IMR-90 (cell line): ENCODE measurements at regions not wholly inside any gene's neighbourhood (a gene's known extent, or its start where the extent isn't known, plus 50 kb on each side); places are given as distances from the start of the nearest gene placed in this dataset.

Experiments used
- ATAC-seq: fragments of 200-7000 bp; cut with Tn5 transposase; 2 replicates; pipeline ENCODE4 v1.9.1; 2020; ENCODE audit warnings: low read depth, mild to moderate bottlenecking, moderate library complexity
- BruUV-seq: library from RNA; stranded (reverse); fragments of 400-500 nt; replicated peaks from 2 replicates; lab custom pipeline; 2021; lab: Mats Ljungman, UMichigan
- CTCF ChIA-PET: fragments of 300-600 bp; formaldehyde crosslinking; extraction: SDS; loops from one replicate; lab custom pipeline; 2021; ENCODE audit warnings: antibody characterized with exemption; lab: Yijun Ruan, JAX
- POLR2A ChIA-PET: fragments of 300-600 bp; sonication (Branson Sonifier 250); formaldehyde crosslinking; loops from one replicate; lab custom pipeline; 2022; ENCODE audit warnings: antibody characterized with exemption; ENCODE audit not compliant: unreplicated experiment; lab: Charles Lee
- DNase-seq: peaks from one replicate; pipeline ENCODE4 v3.0.0; 2013
- H2AFZ ChIP-seq: replicated peaks from 2 replicates; pipeline ENCODE3; 2013; ENCODE audit warnings: low read length, mild to moderate bottlenecking; ENCODE audit not compliant: poor library complexity
- H2AK5ac ChIP-seq: 2 replicates; pipeline ENCODE4 v1.6.1; 2013; ENCODE audit warnings: low read depth, low read length, inconsistent platforms
- H2AK9ac ChIP-seq: replicated peaks from 2 replicates; pipeline ENCODE3; 2013; ENCODE audit warnings: mild to moderate bottlenecking, low read depth, low read length, moderate library complexity; ENCODE audit not compliant: poor library complexity
- H2BK120ac ChIP-seq: 2 replicates; pipeline ENCODE4 v1.6.1; 2013; ENCODE audit warnings: low read depth, low read length, inconsistent platforms
- H2BK15ac ChIP-seq: 3 replicates; pipeline ENCODE4 v1.6.1; 2013; ENCODE audit warnings: low read depth, low read length, inconsistent platforms
- H2BK20ac ChIP-seq: 2 replicates; pipeline ENCODE4 v1.6.1; 2013; ENCODE audit warnings: low read depth, mild to moderate bottlenecking, inconsistent platforms, low read length, moderate library complexity
- H2BK5ac ChIP-seq: 2 replicates; pipeline ENCODE4 v1.6.1; 2013; ENCODE audit warnings: mild to moderate bottlenecking, low read depth, low read length, inconsistent platforms; ENCODE audit not compliant: poor library complexity, severe bottlenecking
- H3K14ac ChIP-seq: replicated peaks from 2 replicates; pipeline ENCODE4 v1.6.1; 2013; ENCODE audit warnings: low read depth, low read length, inconsistent platforms
- H3K18ac ChIP-seq: 2 replicates; pipeline ENCODE4 v1.6.1; 2013; ENCODE audit warnings: low read depth, low read length, control low read depth
- H3K23ac ChIP-seq: 2 replicates; pipeline ENCODE4 v1.6.1; 2013; ENCODE audit warnings: low read depth, low read length, inconsistent platforms
- H3K27ac ChIP-seq: 2 replicates; pipeline ENCODE4 v1.5.1; 2013; ENCODE audit warnings: mild to moderate bottlenecking, control low read depth, low read length; ENCODE audit not compliant: insufficient read depth
- H3K27me3 ChIP-seq: 2 replicates; pipeline ENCODE4 v1.6.1; 2013; ENCODE audit warnings: low read length; ENCODE audit not compliant: control insufficient read depth, insufficient read depth
- H3K36me3 ChIP-seq: 2 replicates; pipeline ENCODE4 v1.6.1; 2013; ENCODE audit warnings: low read length, mixed read lengths; ENCODE audit not compliant: control insufficient read depth, insufficient read depth
- H3K4ac ChIP-seq: 2 replicates; pipeline ENCODE4 v1.6.1; 2013; ENCODE audit warnings: low read depth, low read length, inconsistent platforms
- H3K4me1 ChIP-seq: 2 replicates; pipeline ENCODE4 v1.6.1; 2013; ENCODE audit warnings: low read length, mixed read lengths; ENCODE audit not compliant: control insufficient read depth, insufficient read depth
- H3K4me2 ChIP-seq: 2 replicates; pipeline ENCODE4 v1.6.1; 2013; ENCODE audit warnings: low read depth, mild to moderate bottlenecking, control low read depth, low read length, moderate library complexity
- H3K4me3 ChIP-seq: 2 replicates; pipeline ENCODE4 v1.5.1; 2013; ENCODE audit warnings: low read depth, mild to moderate bottlenecking, control low read depth, low read length, moderate library complexity; ENCODE audit not compliant: insufficient read depth
- H3K56ac ChIP-seq: 2 replicates; pipeline ENCODE4 v1.6.1; 2013; ENCODE audit warnings: low read length, inconsistent platforms; ENCODE audit not compliant: insufficient read depth; ENCODE audit errors: extremely low read depth
- H3K79me1 ChIP-seq, 2 experiments: 2 replicates each; pipeline ENCODE4 v1.6.1; 2013; ENCODE audit warnings: low read length in 2 of 2, inconsistent platforms in 1 of 2, low read depth in 1 of 2
- H3K9ac ChIP-seq: 2 replicates; pipeline ENCODE4 v1.6.1; 2013; ENCODE audit warnings: low read depth, low read length, control low read depth
- H3K9me1 ChIP-seq: 2 replicates; pipeline ENCODE4 v1.6.1; 2013; ENCODE audit warnings: low read length, inconsistent platforms; ENCODE audit not compliant: insufficient read depth
- H3K9me3 ChIP-seq: 2 replicates; pipeline ENCODE4 v1.6.1; 2013; ENCODE audit warnings: low read length; ENCODE audit not compliant: control insufficient read depth, insufficient read depth
- H4K20me1 ChIP-seq: 2 replicates; pipeline ENCODE4 v1.6.1; 2013; ENCODE audit warnings: low read length, inconsistent platforms; ENCODE audit not compliant: insufficient read depth
- H4K5ac ChIP-seq: 2 replicates; pipeline ENCODE4 v1.6.1; 2013; ENCODE audit warnings: mild to moderate bottlenecking, low read depth, low read length, control low read depth
- H4K8ac ChIP-seq, 2 experiments: 2 replicates each; pipeline ENCODE4 v1.6.1; 2013; ENCODE audit warnings: low read depth in 2 of 2, low read length in 2 of 2, control low read depth in 1 of 2, inconsistent platforms in 1 of 2
- H4K91ac ChIP-seq: 2 replicates; pipeline ENCODE4 v1.6.1; 2013; ENCODE audit warnings: low read depth, low read length, inconsistent platforms; ENCODE audit not compliant: insufficient read depth
- BHLHE40 ChIP-seq: fragments of 150-350 bp; IDR thresholded peaks from 2 replicates; pipeline ENCODE4 v1.6.1; 2016; ENCODE audit warnings: mild to moderate bottlenecking, low read depth, low read length
- CEBPB ChIP-seq: IDR thresholded peaks from 2 replicates; pipeline ENCODE4 v1.6.1; 2012; ENCODE audit warnings: low read depth, low read length, improper control_type of control experiment
- CHD1 ChIP-seq: IDR thresholded peaks from 2 replicates; pipeline ENCODE4 v1.6.1; 2012; ENCODE audit warnings: low read depth, low read length, improper control_type of control experiment
- CTCF ChIP-seq: conservative IDR thresholded peaks from 2 replicates; pipeline ENCODE4 v1.5.1; 2012; ENCODE audit warnings: mild to moderate bottlenecking, low read depth, low read length, improper control_type of control experiment
- ELK1 ChIP-seq: fragments of 150-350 bp; IDR thresholded peaks from 2 replicates; pipeline ENCODE4 v1.6.1; 2016; ENCODE audit warnings: low read depth, mild to moderate bottlenecking, low read length, moderate library complexity, borderline replicate concordance
- FOS ChIP-seq: fragments of 150-350 bp; IDR thresholded peaks from 2 replicates; pipeline ENCODE4 v1.6.1; 2016; ENCODE audit warnings: low read depth, low read length
- MAFK ChIP-seq: IDR thresholded peaks from 2 replicates; pipeline ENCODE4 v1.6.1; 2012; ENCODE audit warnings: low read depth, low read length, improper control_type of control experiment
- MAZ ChIP-seq: IDR thresholded peaks from 2 replicates; pipeline ENCODE4 v1.6.1; 2012; ENCODE audit warnings: low read depth, mild to moderate bottlenecking, low read length, improper control_type of control experiment, moderate library complexity, borderline replicate concordance
- MXI1 ChIP-seq: IDR thresholded peaks from 2 replicates; pipeline ENCODE4 v1.6.1; 2012; ENCODE audit warnings: low read depth, mild to moderate bottlenecking, low read length, moderate library complexity, borderline replicate concordance
- NFE2L2 ChIP-seq: fragments of 150-350 bp; IDR thresholded peaks from 2 replicates; pipeline ENCODE4 v1.6.1; 2016; ENCODE audit warnings: low read depth, mild to moderate bottlenecking, low read length
- POLR2A ChIP-seq: IDR thresholded peaks from 2 replicates; pipeline ENCODE4 v1.6.1; 2012; ENCODE audit warnings: mild to moderate bottlenecking, low read depth, low read length
- RAD21 ChIP-seq: IDR thresholded peaks from 2 replicates; pipeline ENCODE4 v1.6.1; 2012; ENCODE audit warnings: low read length, improper control_type of control experiment
- RCOR1 ChIP-seq: IDR thresholded peaks from 2 replicates; pipeline ENCODE4 v1.6.1; 2012; ENCODE audit warnings: mild to moderate bottlenecking, low read length, improper control_type of control experiment; ENCODE audit not compliant: insufficient replicate concordance
- RFX5 ChIP-seq: IDR thresholded peaks from 2 replicates; pipeline ENCODE4 v1.8.0; 2012; ENCODE audit warnings: low read depth, mild to moderate bottlenecking, low read length, moderate library complexity
- SMC3 ChIP-seq: fragments of 150-350 bp; IDR thresholded peaks from 2 replicates; pipeline ENCODE4 v1.6.1; 2016; ENCODE audit warnings: low read depth, mild to moderate bottlenecking, antibody characterized with exemption, low read length, moderate library complexity
- WGBS, 2 experiments: methylation state at CpG; one replicate each; pipeline versions ENCODE4 v1.1.5 to v1.1.7; 2013; ENCODE audit warnings: missing lambda C conversion rate in 2 of 2; ENCODE audit not compliant: insufficient read length in 1 of 2; ENCODE audit errors: extremely low coverage in 2 of 2; 5-methylcytosine and 5-hydroxymethylcytosine counted together
- dilution Hi-C: fragments of 300-500 bp; cut with HindIII; formaldehyde crosslinking; loops from one replicate; pipeline ENCODE4 v1.14.3; 2018; ENCODE audit warnings: low sequenced_read_pairs; ENCODE audit not compliant: unreplicated experiment
- in situ Hi-C: fragments of 300-500 bp; cut with MboI; formaldehyde crosslinking; loops from 3 replicates; pipeline ENCODE4 v1.14.3; 2019; ENCODE audit warnings: low sequenced_read_pairs, inconsistent platforms, mixed read lengths
- intact Hi-C: fragments of 100-400 bp; cut with micrococcal nuclease; formaldehyde crosslinking; loops from 2 replicates; pipeline ENCODE4 v1.10.0; 2022
- TF ChIP-seq, protein P1 (sequence below): fragments of 150-350 bp; IDR thresholded peaks from 2 replicates; pipeline ENCODE4 v1.6.1; 2017; ENCODE audit warnings: mild to moderate bottlenecking, antibody characterized with exemption, low read length, low read depth

DNA sequence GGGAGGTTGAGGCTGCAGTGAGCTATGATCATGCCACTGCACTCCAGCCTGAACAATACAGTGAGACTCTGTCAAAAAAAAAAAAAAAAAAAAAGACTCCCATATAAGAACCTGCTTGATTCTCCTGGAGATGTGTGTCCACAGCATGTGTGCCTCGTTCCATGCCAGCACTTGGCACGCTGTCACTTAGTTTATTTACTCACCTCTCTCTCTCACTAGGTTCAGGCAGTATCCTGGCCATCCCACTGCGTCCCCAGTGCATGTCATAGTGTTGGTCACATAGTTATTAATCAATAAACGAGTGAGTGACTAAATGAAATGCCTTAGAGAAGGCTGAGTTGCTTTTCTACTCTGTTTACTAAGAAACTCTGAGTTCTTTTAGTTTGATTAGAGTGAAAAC is 79.1 kb upstream of the GPR12 start:
- H2AFZ ChIP-seq: no peak overlapping the region
- WGBS, 2 experiments: no CpG with 5 or more reads among the region's 4 CpGs
- H4K8ac ChIP-seq: no peak overlapping the region
- no peak overlapping the region for H3K4ac ChIP-seq
- no peak overlapping the region for H3K27ac ChIP-seq
- no peak overlapping the region for H2BK20ac ChIP-seq
- intact Hi-C loops: loop anchor here (5.0 kb wide), 1 partner anchor 1202 kb away; no protein-coding TSS in a partner anchor
- no peak overlapping the region for H2BK5ac ChIP-seq
- H4K91ac ChIP-seq: no peak overlapping the region
- no peak overlapping the region for H3K9ac ChIP-seq
- BruUV-seq: no TSS peak
- no peaks in the 10 kb centered on the region for H3K79me1 ChIP-seq
- TF ChIP-seq ELK1 (no peak), FOS (no peak), RAD21 (no peak), MAFK (no peak), CHD1 (no peak), RFX5 (no peak), CTCF (no peak), MXI1 (no peak), NFE2L2 (no peak), CEBPB (no peak), BHLHE40 (no peak), SMC3 (no peak), POLR2A (no peak), RCOR1 (no peak), MAZ (no peak)
- TF ChIP-seq, protein P1, sequence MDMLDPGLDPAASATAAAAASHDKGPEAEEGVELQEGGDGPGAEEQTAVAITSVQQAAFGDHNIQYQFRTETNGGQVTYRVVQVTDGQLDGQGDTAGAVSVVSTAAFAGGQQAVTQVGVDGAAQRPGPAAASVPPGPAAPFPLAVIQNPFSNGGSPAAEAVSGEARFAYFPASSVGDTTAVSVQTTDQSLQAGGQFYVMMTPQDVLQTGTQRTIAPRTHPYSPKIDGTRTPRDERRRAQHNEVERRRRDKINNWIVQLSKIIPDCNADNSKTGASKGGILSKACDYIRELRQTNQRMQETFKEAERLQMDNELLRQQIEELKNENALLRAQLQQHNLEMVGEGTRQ: no peak
- POLR2A ChIA-PET: no interaction called here
- no peak overlapping the region for H4K5ac ChIP-seq
- no peak overlapping the region for H2BK120ac ChIP-seq
- no peak overlapping the region for H3K4me3 ChIP-seq
- no peaks in the 10 kb centered on the region for H4K20me1 ChIP-seq
- H3K4me1 ChIP-seq: no peaks in the 10 kb centered on the region
- no peak overlapping the region for H3K4me2 ChIP-seq
- in situ Hi-C loops: no loop called here
- DNase-seq: no peak
- ATAC-seq: no peak
- H3K9me3 ChIP-seq: no peaks in the 10 kb centered on the region
- dilution Hi-C loops: no loop called here
- H2AK9ac ChIP-seq: no peak overlapping the region
- H2AK5ac ChIP-seq: no peak overlapping the region
- H3K27me3 ChIP-seq: peaks cover 3% of the 10 kb centered on the region
- H3K36me3 ChIP-seq: no peaks in the 10 kb centered on the region
- no peak overlapping the region for H3K23ac ChIP-seq
- no peaks in the 10 kb centered on the region for H3K9me1 ChIP-seq
- no peak overlapping the region for H3K14ac ChIP-seq
- no peak overlapping the region for H3K56ac ChIP-seq
- no peak overlapping the region for H3K18ac ChIP-seq
- H2BK15ac ChIP-seq: no peak overlapping the region
- CTCF ChIA-PET: no interaction called here
